DND-41 (cell line): ENCODE measurements at regions not wholly inside any gene's neighbourhood (a gene's known extent, or its start where the extent isn't known, plus 50 kb on each side); places are given as distances from the start of the nearest gene placed in this dataset.

Source experiments
- CTCF ChIP-seq: IDR thresholded peaks from 2 replicates; pipeline ENCODE4 v1.5.1; 2012; ENCODE audit warnings: borderline replicate concordance, low read length, moderate library complexity, mild to moderate bottlenecking; ENCODE audit not compliant: poor library complexity, severe bottlenecking; ENCODE audit errors: extremely low read depth
- EZH2 ChIP-seq: IDR thresholded peaks from 3 replicates; pipeline ENCODE4 v1.6.1; 2012; ENCODE audit warnings: borderline replicate concordance, low read depth, mild to moderate bottlenecking, moderate library complexity, low read length, inconsistent platforms; ENCODE audit not compliant: severe bottlenecking

DNA sequence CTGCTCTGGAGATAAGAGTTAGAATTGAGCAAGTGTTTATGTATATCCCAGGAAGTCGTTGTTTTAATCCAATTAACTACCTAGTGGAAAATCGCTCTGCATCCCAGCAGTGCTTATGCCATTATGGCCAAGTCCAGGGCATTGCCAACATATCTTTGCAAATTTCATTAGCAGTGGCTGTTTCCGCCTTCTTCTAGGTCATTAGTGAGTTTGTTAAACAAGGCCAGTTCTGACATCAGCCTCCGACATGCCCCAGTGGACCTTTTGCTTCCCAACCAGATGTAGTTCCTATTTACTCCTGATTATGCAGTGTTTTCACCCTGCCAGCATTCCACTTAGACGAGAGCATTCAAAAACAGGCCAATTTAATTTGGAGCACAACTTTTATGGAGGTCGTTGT is 106.8 kb upstream of the FAM78B start:
- TF ChIP-seq CTCF (no peak), EZH2 (no peak)
